GM19372 (cell line): ENCODE measurements at regions not wholly inside any gene's neighbourhood (a gene's known extent, or its start where the extent isn't known, plus 50 kb on each side); places are given as distances from the start of the nearest gene placed in this dataset.

Experiments
- ATAC-seq: cut with Tn5 transposase; IDR thresholded peaks from one replicate; pipeline ENCODE4 v1.9.1; 2021; ENCODE audit warnings: mild to moderate bottlenecking, low read depth, moderate library complexity; ENCODE audit not compliant: unreplicated experiment

GRCh38 chr2:219878516-219878915, 251.1 kb downstream of the SLC4A3 start:
- no peak for ATAC-seq

GRCh38 chr2:219881851-219882250, 254.4 kb downstream of the SLC4A3 start:
- no peak for ATAC-seq

- ATAC-seq, result no peak
Measured at GRCh38 chr2:219886615-219887014, 259.2 kb downstream of the SLC4A3 start.

GRCh38 chr2:219887870-219888269, 260.4 kb downstream of the SLC4A3 start:
- no peak for ATAC-seq

GRCh38 chr2:219893541-219893940, 266.1 kb downstream of the SLC4A3 start:
- ATAC-seq, result no peak

- ATAC-seq, result no peak
Measured at GRCh38 chr2:219897456-219897855, 270.0 kb downstream of the SLC4A3 start.

- no peak for ATAC-seq
Measured at GRCh38 chr2:219901155-219901554, 273.7 kb downstream of the SLC4A3 start.

- ATAC-seq, result no peak
Measured at GRCh38 chr2:219902891-219903552, 275.6 kb downstream of the SLC4A3 start.

- no peak for ATAC-seq
Measured at GRCh38 chr2:219905640-219906039, 278.2 kb downstream of the SLC4A3 start.

GRCh38 chr2:219906114-219907010, 278.9 kb downstream of the SLC4A3 start:
- ATAC-seq, result no peak

GRCh38 chr2:219907011-219907365, 279.6 kb downstream of the SLC4A3 start:
- ATAC-seq, result no peak

- ATAC-seq, result no peak
Measured at GRCh38 chr2:219908538-219908937, 281.1 kb downstream of the SLC4A3 start.

GRCh38 chr2:219911541-219911940, 284.1 kb downstream of the SLC4A3 start:
- no peak for ATAC-seq

GRCh38 chr2:219912491-219912921, 285.1 kb downstream of the SLC4A3 start:
- ATAC-seq, result no peak

- no peak for ATAC-seq
Measured at GRCh38 chr2:219914577-219914976, 287.1 kb downstream of the SLC4A3 start.

GRCh38 chr2:219916281-219916680, 288.9 kb downstream of the SLC4A3 start:
- ATAC-seq, result no peak

GRCh38 chr2:219916726-219917440, 289.5 kb downstream of the SLC4A3 start:
- no peak for ATAC-seq

GRCh38 chr2:219918254-219918653, 290.8 kb downstream of the SLC4A3 start:
- no peak for ATAC-seq

GRCh38 chr2:219918944-219919343, 291.5 kb downstream of the SLC4A3 start:
- no peak for ATAC-seq

- ATAC-seq, result no peak
Measured at GRCh38 chr2:219919506-219919905, 292.1 kb downstream of the SLC4A3 start.

GRCh38 chr2:219929835-219930234, 302.4 kb downstream of the SLC4A3 start:
- no peak for ATAC-seq
